ENCODE measurements at regions not wholly inside any gene's neighbourhood (a gene's known extent, or its start where the extent isn't known, plus 50 kb on each side); places are given as distances from the start of the nearest gene placed in this dataset.
"Not testable (repeated sequence)": the region's sequence is repeated elsewhere in the genome, so short reads cannot be mapped to it uniquely, and the experiment has no call there.

DNA sequence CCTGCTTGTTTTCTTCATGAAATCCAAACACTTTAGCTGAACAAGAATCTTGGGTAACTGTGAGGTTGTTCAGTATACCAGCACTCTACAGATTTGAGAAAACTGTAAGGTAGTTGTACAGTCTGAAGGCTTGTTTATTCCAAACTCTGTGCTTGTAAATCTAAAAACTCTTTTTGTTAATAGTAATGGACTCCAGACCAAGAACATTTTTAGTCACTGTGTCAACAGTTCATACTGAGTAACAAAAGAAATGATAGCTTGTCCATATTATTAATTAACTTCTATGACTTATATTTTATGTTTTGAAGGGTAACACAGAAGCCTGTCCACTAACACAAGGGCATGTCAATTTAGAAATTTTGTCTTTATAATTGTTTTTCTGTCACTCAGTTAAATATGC lies 72.2 kb upstream of the KYNU start:
- no peak overlapping the region for H3K4me3 ChIP-seq (ENCODE audit: low read length)
- H3K9me3 ChIP-seq (ENCODE audit: low read length) = no peaks in the 10 kb centered on the region
- no peak overlapping the region for H3K27ac ChIP-seq (ENCODE audit: low read length)
- no peaks in the 10 kb centered on the region for H4K20me1 ChIP-seq (ENCODE audit: insufficient read depth, low read depth, low read length)
- no peaks in the 10 kb centered on the region for H3K9me2 ChIP-seq (replicated peaks; ENCODE audit: insufficient read depth, low read length)
- no peaks in the 10 kb centered on the region for H3K27me3 ChIP-seq (ENCODE audit: low read length)
- H3K9ac ChIP-seq (ENCODE audit: low read length) = no peak overlapping the region
- H3K4me1 ChIP-seq (ENCODE audit: low read length) = no peaks in the 10 kb centered on the region
- no peaks in the 10 kb centered on the region for H3K36me3 ChIP-seq (ENCODE audit: insufficient read depth, low read length)
- H3K79me2 ChIP-seq (ENCODE audit: low read length) = no peaks in the 10 kb centered on the region
- DNase-seq = no peak
- H2AFZ ChIP-seq (ENCODE audit: low read length) = no peak overlapping the region
- H3K4me2 ChIP-seq (ENCODE audit: low read depth, low read length, poor library complexity, severe bottlenecking) = no peak overlapping the region

DNA sequence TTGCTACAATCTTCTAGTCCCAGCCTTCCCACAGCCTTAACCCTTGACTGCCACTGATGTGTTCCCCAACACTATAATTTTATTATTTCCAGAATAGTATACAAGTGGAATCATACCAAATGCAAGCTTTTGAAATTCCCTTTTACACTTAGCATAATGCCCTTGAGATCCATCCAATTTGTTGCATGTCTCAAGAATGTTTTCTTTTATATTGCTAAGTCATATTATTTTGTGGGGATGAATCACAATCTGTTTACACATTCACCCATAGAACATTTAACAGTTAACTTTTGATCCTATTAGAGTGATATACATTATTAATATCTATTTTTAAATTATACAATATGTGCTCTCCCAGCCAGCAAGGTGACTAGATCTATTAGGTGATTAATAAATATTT lies 74.3 kb upstream of the KYNU start:
- H3K4me3 ChIP-seq (ENCODE audit: low read length) = no peak overlapping the region
- no peaks in the 10 kb centered on the region for H4K20me1 ChIP-seq (ENCODE audit: insufficient read depth, low read depth, low read length)
- H3K9ac ChIP-seq (ENCODE audit: low read length) = no peak overlapping the region
- no peak overlapping the region for H3K27ac ChIP-seq (ENCODE audit: low read length)
- no peaks in the 10 kb centered on the region for H3K9me2 ChIP-seq (replicated peaks; ENCODE audit: insufficient read depth, low read length)
- no peaks in the 10 kb centered on the region for H3K4me1 ChIP-seq (ENCODE audit: low read length)
- H3K36me3 ChIP-seq (ENCODE audit: insufficient read depth, low read length) = no peaks in the 10 kb centered on the region
- H3K79me2 ChIP-seq (ENCODE audit: low read length) = no peaks in the 10 kb centered on the region
- no peak overlapping the region for H2AFZ ChIP-seq (ENCODE audit: low read length)
- H3K4me2 ChIP-seq (ENCODE audit: low read depth, low read length, poor library complexity, severe bottlenecking) = no peak overlapping the region
- no peak for DNase-seq
- H3K9me3 ChIP-seq (ENCODE audit: low read length) = no peaks in the 10 kb centered on the region
- H3K27me3 ChIP-seq (ENCODE audit: low read length) = no peaks in the 10 kb centered on the region

DNA sequence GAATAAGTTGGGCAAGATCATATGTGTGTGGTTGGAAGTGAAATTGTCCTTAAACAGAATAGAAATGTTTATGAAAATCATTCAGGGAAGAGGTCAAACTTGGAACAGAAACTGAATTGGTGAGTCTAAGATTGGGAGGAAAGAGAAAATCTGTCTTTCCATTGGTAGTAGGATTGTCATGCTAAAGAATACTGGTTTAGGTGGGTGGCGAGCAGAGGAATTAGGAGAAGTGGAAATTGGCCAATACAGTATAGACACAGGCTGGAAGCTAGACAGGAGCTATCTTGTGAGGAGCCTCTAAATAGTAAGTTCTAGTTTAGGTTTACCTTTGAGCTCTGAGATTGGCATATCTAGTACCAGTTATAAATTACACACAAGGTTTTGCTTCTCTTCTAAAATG lies 80.9 kb upstream of the KYNU start:
- Histone ChIP-seq H3K27me3 (ENCODE audit: low read length) (no peaks in the 10 kb centered on the region), H3K9me3 (ENCODE audit: low read length) (no peaks in the 10 kb centered on the region), H3K36me3 (ENCODE audit: insufficient read depth, low read length) (no peaks in the 10 kb centered on the region), H3K4me1 (ENCODE audit: low read length) (no peaks in the 10 kb centered on the region), H2AFZ (ENCODE audit: low read length) (no peak overlapping the region), H3K4me3 (ENCODE audit: low read length) (no peak overlapping the region), H3K9me2 (replicated peaks; ENCODE audit: insufficient read depth, low read length) (no peaks in the 10 kb centered on the region), H3K79me2 (ENCODE audit: low read length) (no peaks in the 10 kb centered on the region), H4K20me1 (ENCODE audit: insufficient read depth, low read depth, low read length) (no peaks in the 10 kb centered on the region), H3K9ac (ENCODE audit: low read length) (no peak overlapping the region), H3K27ac (ENCODE audit: low read length) (no peak overlapping the region), H3K4me2 (ENCODE audit: low read depth, low read length, poor library complexity, severe bottlenecking) (no peak overlapping the region)
- no peak for DNase-seq

DNA sequence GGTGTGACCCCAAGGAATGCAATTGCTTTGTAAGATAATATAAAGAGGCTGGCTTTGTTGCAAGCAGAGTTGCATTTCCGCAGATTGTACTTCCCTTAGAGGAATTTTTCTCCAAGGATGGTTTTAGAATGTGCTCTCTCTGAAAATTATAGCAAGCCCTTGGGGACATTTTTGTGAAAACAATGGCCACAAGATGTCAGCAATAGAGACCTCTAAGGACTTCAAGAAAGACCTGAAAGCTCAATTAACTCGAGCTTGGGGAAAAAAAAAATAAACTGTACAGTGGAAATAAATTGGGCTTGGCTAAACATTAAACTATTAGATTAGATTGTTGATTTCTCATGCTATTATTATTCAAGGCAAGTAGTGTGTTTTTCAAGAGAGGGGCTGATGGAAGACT lies 81.3 kb upstream of the KYNU start:
- H3K9me3 ChIP-seq (ENCODE audit: low read length) = no peaks in the 10 kb centered on the region
- no peaks in the 10 kb centered on the region for H3K9me2 ChIP-seq (replicated peaks; ENCODE audit: insufficient read depth, low read length)
- H3K36me3 ChIP-seq (ENCODE audit: insufficient read depth, low read length) = no peaks in the 10 kb centered on the region
- H3K4me3 ChIP-seq (ENCODE audit: low read length) = no peak overlapping the region
- H3K4me2 ChIP-seq (ENCODE audit: low read depth, low read length, poor library complexity, severe bottlenecking) = no peak overlapping the region
- no peak for DNase-seq
- no peaks in the 10 kb centered on the region for H4K20me1 ChIP-seq (ENCODE audit: insufficient read depth, low read depth, low read length)
- no peak overlapping the region for H2AFZ ChIP-seq (ENCODE audit: low read length)
- H3K27ac ChIP-seq (ENCODE audit: low read length) = no peak overlapping the region
- H3K9ac ChIP-seq (ENCODE audit: low read length) = no peak overlapping the region
- H3K4me1 ChIP-seq (ENCODE audit: low read length) = no peaks in the 10 kb centered on the region
- H3K79me2 ChIP-seq (ENCODE audit: low read length) = no peaks in the 10 kb centered on the region
- no peaks in the 10 kb centered on the region for H3K27me3 ChIP-seq (ENCODE audit: low read length)

DNA sequence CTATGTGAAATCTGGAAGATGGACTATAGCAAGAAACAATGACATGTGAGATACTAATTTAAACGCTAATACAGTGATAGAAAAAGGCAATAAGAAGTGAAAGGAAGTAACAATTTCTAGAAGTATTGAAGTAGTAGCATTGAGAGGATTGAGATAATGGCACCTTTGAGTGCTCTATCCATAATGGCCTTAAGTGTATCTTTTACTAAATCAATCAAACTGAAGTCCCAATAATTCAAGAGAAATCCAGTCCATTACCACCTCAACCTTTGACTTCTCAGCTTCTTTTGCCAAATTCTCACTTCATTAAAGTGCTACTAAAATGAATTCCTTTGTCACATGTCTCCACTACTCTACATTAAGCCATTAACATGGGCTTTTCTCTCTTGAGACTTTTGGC lies 82.6 kb upstream of the KYNU start:
- no peaks in the 10 kb centered on the region for H4K20me1 ChIP-seq (ENCODE audit: insufficient read depth, low read depth, low read length)
- no peaks in the 10 kb centered on the region for H3K27me3 ChIP-seq (ENCODE audit: low read length)
- no peak overlapping the region for H2AFZ ChIP-seq (ENCODE audit: low read length)
- H3K4me3 ChIP-seq (ENCODE audit: low read length) = no peak overlapping the region
- H3K4me2 ChIP-seq (ENCODE audit: low read depth, low read length, poor library complexity, severe bottlenecking) = no peak overlapping the region
- no peak overlapping the region for H3K9ac ChIP-seq (ENCODE audit: low read length)
- no peaks in the 10 kb centered on the region for H3K36me3 ChIP-seq (ENCODE audit: insufficient read depth, low read length)
- DNase-seq = no peak
- no peak overlapping the region for H3K27ac ChIP-seq (ENCODE audit: low read length)
- H3K9me2 ChIP-seq (replicated peaks; ENCODE audit: insufficient read depth, low read length) = no peaks in the 10 kb centered on the region
- no peaks in the 10 kb centered on the region for H3K4me1 ChIP-seq (ENCODE audit: low read length)
- H3K79me2 ChIP-seq (ENCODE audit: low read length) = no peaks in the 10 kb centered on the region
- H3K9me3 ChIP-seq (ENCODE audit: low read length) = no peaks in the 10 kb centered on the region

DNA sequence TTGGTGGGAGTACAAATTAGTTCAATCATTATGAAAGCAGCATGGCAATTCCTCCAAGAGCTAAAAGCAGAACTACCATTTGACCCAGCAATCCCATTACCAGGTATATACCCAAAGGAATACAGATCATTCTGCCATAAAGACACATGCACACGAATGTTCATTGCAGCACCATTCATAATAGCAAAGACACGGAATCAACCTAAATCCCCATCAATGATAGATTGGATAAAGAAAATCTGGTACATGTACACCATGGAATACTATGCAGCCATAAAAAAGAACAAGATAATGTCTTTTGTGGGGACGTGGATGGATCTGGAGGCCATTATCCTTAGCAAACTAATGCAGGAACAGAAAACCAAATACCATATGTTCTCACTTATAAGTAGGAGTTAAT lies 85.1 kb upstream of the KYNU start:
- H3K9me2 ChIP-seq (replicated peaks; ENCODE audit: insufficient read depth, low read length); H3K4me1 ChIP-seq (ENCODE audit: low read length); H3K27me3 ChIP-seq (ENCODE audit: low read length); H3K4me3 ChIP-seq (ENCODE audit: low read length); DNase-seq; H2AFZ ChIP-seq (ENCODE audit: low read length); H3K36me3 ChIP-seq (ENCODE audit: insufficient read depth, low read length); H4K20me1 ChIP-seq (ENCODE audit: insufficient read depth, low read depth, low read length); H3K9ac ChIP-seq (ENCODE audit: low read length); H3K9me3 ChIP-seq (ENCODE audit: low read length); H3K79me2 ChIP-seq (ENCODE audit: low read length); H3K27ac ChIP-seq (ENCODE audit: low read length); H3K4me2 ChIP-seq (ENCODE audit: low read depth, low read length, poor library complexity, severe bottlenecking): not testable (repeated sequence)

DNA sequence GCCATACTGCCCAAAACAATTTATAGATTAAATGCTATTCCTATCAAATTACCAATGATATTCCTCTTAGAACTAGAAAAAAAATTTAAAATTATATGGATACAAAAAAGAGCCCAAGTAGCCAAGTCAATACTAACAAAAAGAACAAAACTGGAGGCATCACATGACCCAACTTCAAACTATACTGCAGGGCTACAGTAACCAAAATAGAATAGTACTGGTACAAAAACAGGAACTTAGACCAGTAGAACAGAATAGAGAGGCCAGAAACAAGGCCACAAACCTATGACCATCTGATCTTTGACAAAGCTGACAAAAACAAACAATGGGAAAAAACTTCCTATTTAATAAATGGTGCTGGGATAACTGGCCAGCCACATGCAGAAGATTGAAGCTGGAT lies 86.1 kb upstream of the KYNU start:
- H3K4me2 ChIP-seq (ENCODE audit: low read depth, low read length, poor library complexity, severe bottlenecking) = no peak overlapping the region
- DNase-seq = no peak
- no peaks in the 10 kb centered on the region for H3K36me3 ChIP-seq (ENCODE audit: insufficient read depth, low read length)
- H4K20me1 ChIP-seq (ENCODE audit: insufficient read depth, low read depth, low read length) = no peaks in the 10 kb centered on the region
- H3K9me2 ChIP-seq (replicated peaks; ENCODE audit: insufficient read depth, low read length) = no peaks in the 10 kb centered on the region
- H3K27ac ChIP-seq (ENCODE audit: low read length) = no peak overlapping the region
- H3K9ac ChIP-seq (ENCODE audit: low read length) = no peak overlapping the region
- no peaks in the 10 kb centered on the region for H3K4me1 ChIP-seq (ENCODE audit: low read length)
- H3K27me3 ChIP-seq (ENCODE audit: low read length) = no peaks in the 10 kb centered on the region
- H3K4me3 ChIP-seq (ENCODE audit: low read length) = no peak overlapping the region
- no peaks in the 10 kb centered on the region for H3K9me3 ChIP-seq (ENCODE audit: low read length)
- H3K79me2 ChIP-seq (ENCODE audit: low read length) = no peaks in the 10 kb centered on the region
- no peak overlapping the region for H2AFZ ChIP-seq (ENCODE audit: low read length)

DNA sequence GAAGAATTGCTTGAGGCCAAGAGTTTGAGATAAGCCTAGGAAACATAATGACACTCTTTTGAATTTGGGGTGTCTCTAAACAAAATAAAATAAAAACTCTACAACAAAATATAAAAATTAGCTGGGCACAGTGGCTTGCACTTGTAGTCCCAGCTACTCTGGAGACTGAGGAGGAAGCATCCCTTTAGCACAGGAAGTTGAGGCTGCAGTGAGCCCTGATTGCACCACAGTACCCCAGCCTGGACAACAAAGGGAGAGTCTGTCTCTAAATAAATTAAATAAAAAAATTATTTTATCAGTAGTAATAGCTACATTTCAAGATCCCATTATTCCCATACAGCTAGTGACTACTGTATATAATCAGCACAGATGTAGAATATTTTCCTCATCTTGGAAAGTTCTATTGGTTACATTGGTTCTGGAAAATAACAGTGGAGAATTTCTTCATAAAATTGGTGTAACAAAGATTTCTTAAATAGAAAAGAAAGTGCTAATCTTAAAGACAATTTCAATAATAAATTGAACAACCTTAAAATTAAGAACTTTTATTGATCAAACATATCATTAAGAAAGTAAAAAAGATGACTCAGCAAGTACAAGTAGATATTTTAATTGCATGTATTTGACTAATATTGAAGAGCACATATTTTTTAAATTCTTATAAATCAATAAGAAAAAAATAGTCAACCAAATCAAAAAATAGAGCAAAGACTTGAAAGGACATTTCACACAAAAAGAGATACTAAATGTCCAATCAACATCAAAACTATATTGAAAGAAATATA lies 90.4 kb upstream of the KYNU start:
- H3K4me1 ChIP-seq (ENCODE audit: low read length) = no peaks in the 10 kb centered on the region
- H2AFZ ChIP-seq (ENCODE audit: low read length) = no peak overlapping the region
- H3K9me3 ChIP-seq (ENCODE audit: low read length) = no peaks in the 10 kb centered on the region

More for the DNA sequence above, 90.4 kb upstream of the KYNU start:
- no peak overlapping the region for H3K4me3 ChIP-seq (ENCODE audit: low read length)
- no peak overlapping the region for H3K4me2 ChIP-seq (ENCODE audit: low read depth, low read length, poor library complexity, severe bottlenecking)
- no peaks in the 10 kb centered on the region for H3K9me2 ChIP-seq (replicated peaks; ENCODE audit: insufficient read depth, low read length)
- H3K36me3 ChIP-seq (ENCODE audit: insufficient read depth, low read length) = no peaks in the 10 kb centered on the region
- H4K20me1 ChIP-seq (ENCODE audit: insufficient read depth, low read depth, low read length) = no peaks in the 10 kb centered on the region
- no peak overlapping the region for H3K9ac ChIP-seq (ENCODE audit: low read length)
- no peaks in the 10 kb centered on the region for H3K27me3 ChIP-seq (ENCODE audit: low read length)
- no peak for DNase-seq
- no peak overlapping the region for H3K27ac ChIP-seq (ENCODE audit: low read length)
- H3K79me2 ChIP-seq (ENCODE audit: low read length) = no peaks in the 10 kb centered on the region

Data from Karpas-422 (cell line).